K562 (cell line): ENCODE measurements at regions not wholly inside any gene's neighbourhood (a gene's known extent, or its start where the extent isn't known, plus 50 kb on each side); places are given as distances from the start of the nearest gene placed in this dataset.

Experiments used
- ATAC-seq: fragments of 200-7000 bp; cut with Tn5 transposase; 3 replicates; pipeline ENCODE4 v1.9.1; 2020; ENCODE audit warnings: moderate library complexity
- BruUV-seq: library from RNA; stranded (reverse); fragments of 400-500 nt; replicated peaks from 2 replicates; lab custom pipeline; 2021; lab: Mats Ljungman, UMichigan
- CTCF ChIA-PET: fragments of 300-600 bp; formaldehyde crosslinking; extraction: SDS; loops from one replicate; lab custom pipeline; 2021; ENCODE audit warnings: low intra/inter-chr PET ratio; lab: Yijun Ruan, JAX
- POLR2A ChIA-PET: fragments of 300-600, 350-650 bp; sonication (Branson Sonifier 250); formaldehyde crosslinking; extraction: SDS; loops from one replicate; lab custom pipeline; 2021; ENCODE audit warnings: antibody characterized with exemption, inconsistent platforms; lab: Yijun Ruan, JAX
- DNase-seq, 4 experiments: peaks; one replicate each; pipeline versions ENCODE4 v3.0.0 to v3.0.0-alpha.2; 2011 to 2018; ENCODE audit warnings: low spot score in 3 of 4, mixed read lengths in 3 of 4; ENCODE audit errors: extremely low read depth in 1 of 4
- FAIRE-seq: peaks from 2 replicates; lab custom pipeline; 2011; peaks lifted over from hg19 to GRCh38; lab: Jason Lieb, UNC
- H2AFZ ChIP-seq: 2 replicates; pipeline ENCODE4 v1.6.0; 2011; ENCODE audit warnings: low read depth, low read length, control low read depth, inconsistent platforms
- H3K27ac ChIP-seq: fragments of 200-600 bp; 3 replicates; pipeline ENCODE4 v1.8.0; 2011; ENCODE audit warnings: low read depth, mild to moderate bottlenecking, control low read depth, inconsistent platforms, low read length, moderate library complexity, mixed read lengths; ENCODE audit errors: extremely low read depth
- H3K27me3 ChIP-seq, 2 experiments: fragments of 300-600 bp in 1 of 2; 2 replicates in 1 of 2; 3 replicates in 1 of 2; pipeline versions ENCODE4 v1.6.0 to v1.8.0; 2011; ENCODE audit warnings: inconsistent platforms in 2 of 2, low read length in 2 of 2, mild to moderate bottlenecking in 1 of 2, mixed read lengths in 1 of 2, moderate library complexity in 1 of 2; ENCODE audit not compliant: control insufficient read depth in 2 of 2, insufficient read depth in 2 of 2
- H3K36me3 ChIP-seq: fragments of 300-600 bp; 3 replicates; pipeline ENCODE4 v1.8.0; 2011; ENCODE audit warnings: mild to moderate bottlenecking, low read length, inconsistent platforms; ENCODE audit not compliant: control insufficient read depth, insufficient read depth
- H3K4me1 ChIP-seq, 2 experiments: fragments of 200-600 bp in 1 of 2; replicated peaks in 1 of 2; 2 replicates in 1 of 2; 3 replicates in 1 of 2; pipeline versions ENCODE4 v1.5.1 to v1.8.0; 2011; ENCODE audit warnings: inconsistent platforms in 2 of 2, low read length in 2 of 2, mild to moderate bottlenecking in 1 of 2, mixed read lengths in 1 of 2, moderate library complexity in 1 of 2; ENCODE audit not compliant: control insufficient read depth in 2 of 2, insufficient read depth in 2 of 2
- H3K4me2 ChIP-seq: 2 replicates; pipeline ENCODE4 v1.6.1; 2011; ENCODE audit warnings: low read length, control low read depth, inconsistent platforms, mixed read lengths; ENCODE audit not compliant: insufficient read depth
- H3K4me3 ChIP-seq: fragments of 200-600 bp; sonication (generic), shearing (Covaris generic); 2 replicates; pipeline ENCODE4 v1.5.1; 2016; ENCODE audit warnings: control low read depth, inconsistent platforms
- H3K79me2 ChIP-seq: fragments of 200-600 bp; 3 replicates; pipeline ENCODE4 v1.8.0; 2011; ENCODE audit warnings: low read length, inconsistent platforms; ENCODE audit not compliant: control insufficient read depth, insufficient read depth
- H3K9ac ChIP-seq, 2 experiments: 2 replicates each; pipeline versions ENCODE4 v1.6.0 to v1.6.1; 2011; ENCODE audit warnings: low read depth in 2 of 2, low read length in 2 of 2, control low read depth in 1 of 2, inconsistent platforms in 1 of 2, mild to moderate bottlenecking in 1 of 2, mixed read lengths in 1 of 2; ENCODE audit not compliant: insufficient read depth in 1 of 2
- H3K9me1 ChIP-seq: one replicate; pipeline ENCODE4 v1.6.0; 2011; ENCODE audit warnings: inconsistent platforms, mild to moderate bottlenecking, low read length, moderate library complexity; ENCODE audit not compliant: control insufficient read depth, insufficient read depth
- H3K9me3 ChIP-seq: replicated peaks from 2 replicates; pipeline ENCODE4 v1.5.1; 2011; ENCODE audit warnings: low read depth, low read length, inconsistent platforms; ENCODE audit not compliant: control insufficient read depth, insufficient read depth
- H4K20me1 ChIP-seq: replicated peaks from 2 replicates; pipeline ENCODE4 v1.6.1; 2011; ENCODE audit warnings: low read length, inconsistent platforms, mixed read lengths; ENCODE audit not compliant: control insufficient read depth, insufficient read depth
- BCOR ChIP-seq: fragments of 450-650 bp; IDR thresholded peaks from 2 replicates; pipeline ENCODE4 v1.6.1; 2016
- CC2D1A ChIP-seq: fragments of 450-650 bp; IDR thresholded peaks from 2 replicates; pipeline ENCODE4 v1.6.1; 2017; ENCODE audit warnings: mild to moderate bottlenecking
- CREBBP ChIP-seq: IDR thresholded peaks from one replicate; pipeline ENCODE4 v1.6.1; 2012; ENCODE audit warnings: low read depth, mild to moderate bottlenecking, control low read depth, inconsistent platforms, low read length
- DMBX1 ChIP-seq: fragments of 250-450 bp; sonication (Bioruptor Pico); IDR thresholded peaks from 2 replicates; pipeline ENCODE4 v1.8.0; 2022; ENCODE audit warnings: inconsistent platforms, mild to moderate bottlenecking, moderate library complexity, borderline replicate concordance
- ERF ChIP-seq: fragments of 450-650 bp; formaldehyde crosslinking; IDR thresholded peaks from 2 replicates; pipeline ENCODE4 v1.4.0; 2020; ENCODE audit warnings: mild to moderate bottlenecking, mixed read lengths
- GATA2 ChIP-seq: sonication (generic); formaldehyde crosslinking; IDR thresholded peaks from 2 replicates; pipeline ENCODE4 v1.4.0; 2020; ENCODE audit warnings: mild to moderate bottlenecking, missing genetic modification reagents
- HDAC6 ChIP-seq: IDR thresholded peaks from 2 replicates; pipeline ENCODE4 v1.6.1; 2012; ENCODE audit warnings: low read depth, mild to moderate bottlenecking, control low read depth, inconsistent platforms, low read length, moderate library complexity
- HNRNPL ChIP-seq: fragments of 200-400 bp; formaldehyde crosslinking; IDR thresholded peaks from 2 replicates; pipeline ENCODE4 v1.6.1; 2017; ENCODE audit warnings: low read depth, mild to moderate bottlenecking, low read length
- NR1H2 ChIP-seq: sonication (generic); formaldehyde crosslinking; IDR thresholded peaks from 2 replicates; pipeline ENCODE4 v1.4.0; 2020; ENCODE audit warnings: mild to moderate bottlenecking, missing genetic modification reagents
- OTX1 ChIP-seq: fragments of 450-650 bp; formaldehyde crosslinking; IDR thresholded peaks from 2 replicates; pipeline ENCODE4 v1.4.0; 2022; ENCODE audit warnings: mild to moderate bottlenecking
- SAFB ChIP-seq: fragments of 200-400 bp; formaldehyde crosslinking; IDR thresholded peaks from 2 replicates; pipeline ENCODE4 v1.6.1; 2017; ENCODE audit warnings: low read depth, low read length, borderline replicate concordance
- U2AF2 ChIP-seq: fragments of 200-400 bp; formaldehyde crosslinking; optimal IDR thresholded peaks from 2 replicates; pipeline ENCODE3; 2017; ENCODE audit warnings: low read depth, mild to moderate bottlenecking, low read length
- YY1 ChIP-seq, 3 experiments: IDR thresholded peaks; 2 replicates each; pipeline ENCODE4 v1.6.1; 2011; ENCODE audit warnings: low read length in 2 of 3, mild to moderate bottlenecking in 2 of 3, moderate library complexity in 2 of 3, borderline replicate concordance in 1 of 3, control low read depth in 1 of 3, low read depth in 1 of 3; ENCODE audit not compliant: insufficient read depth in 3 of 3, insufficient replicate concordance in 2 of 3, control insufficient read depth in 1 of 3, insufficient read length in 1 of 3; ENCODE audit errors: extremely low read depth in 1 of 3
- ZBED1 ChIP-seq: IDR thresholded peaks from 2 replicates; pipeline ENCODE4 v1.6.1; 2014
- ZKSCAN8 ChIP-seq: fragments of 200-800 bp; sonication (Bioruptor generic); IDR thresholded peaks from 2 replicates; pipeline ENCODE4 v1.6.1; 2016; ENCODE audit warnings: missing genetic modification characterization, missing compliant biosample characterization
- in situ Hi-C: fragments of 300-500 bp; cut with MboI; formaldehyde crosslinking; loops from 4 replicates; pipeline ENCODE4 v1.15.0; 2018; ENCODE audit warnings: inconsistent platforms, mixed read lengths
- intact Hi-C: fragments of 100-400 bp; cut with micrococcal nuclease; formaldehyde crosslinking; loops from 2 replicates; pipeline ENCODE4 v1.14.2; 2022
- TF ChIP-seq, protein P1 (sequence below): fragments of 250-450 bp; sonication (Bioruptor Pico); IDR thresholded peaks from 2 replicates; pipeline ENCODE4 v1.4.0; 2020; ENCODE audit warnings: mild to moderate bottlenecking, moderate library complexity
- TF ChIP-seq, protein P2 (sequence below): fragments of 450-650 bp; IDR thresholded peaks from 2 replicates; pipeline ENCODE4 v1.6.1; 2016
- TF ChIP-seq, protein P3 (sequence below): fragments of 250-450 bp; sonication (Bioruptor Pico); IDR thresholded peaks from 2 replicates; pipeline ENCODE4 v1.4.0; 2020; ENCODE audit warnings: borderline replicate concordance
- TF ChIP-seq, protein P4 (sequence below): IDR thresholded peaks from 2 replicates; pipeline ENCODE4 v1.6.1; 2011; ENCODE audit warnings: borderline replicate concordance, low read depth, mild to moderate bottlenecking, moderate library complexity, low read length; ENCODE audit not compliant: insufficient read depth, poor library complexity, severe bottlenecking

DNA sequence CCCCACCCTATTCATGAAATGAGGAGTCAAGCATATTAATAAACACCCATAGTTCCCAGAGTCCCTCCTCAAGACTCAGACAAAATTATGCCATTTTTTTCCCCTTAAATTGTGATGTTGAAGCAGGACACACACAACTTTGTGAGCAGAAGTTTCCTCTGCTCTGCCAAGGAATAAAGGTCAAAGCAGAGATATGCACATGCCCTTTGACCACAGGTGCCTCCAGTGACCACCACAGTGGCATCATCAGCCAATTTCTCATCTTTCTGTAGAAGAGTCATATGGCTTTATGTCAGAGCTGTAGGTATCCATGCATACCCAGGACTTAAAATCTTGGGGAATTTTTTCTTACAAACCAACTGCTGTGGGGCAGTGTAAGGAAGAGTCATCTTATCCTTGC lies 304.4 kb upstream of the GADL1 start:
- Histone ChIP-seq H3K27me3 (0 out of 5 replicates have a peak, but pooled peaks cover 0 to 3% of the 10 kb centered on the region in 2 experiments), H2AFZ (no peak overlapping the region), H3K9ac (no peak overlapping the region), H3K4me3 (no peak overlapping the region), H3K27ac (no peak overlapping the region), H3K9me1 (no peaks in the 10 kb centered on the region), H4K20me1 (no peaks in the 10 kb centered on the region), H3K79me2 (no peaks in the 10 kb centered on the region), H3K9me3 (no peaks in the 10 kb centered on the region), H3K4me1 (no peaks in the 10 kb centered on the region), H3K4me2 (no peak overlapping the region), H3K36me3 (no peaks in the 10 kb centered on the region)
- intact Hi-C loops (no loop called here), in situ Hi-C loops (no loop called here)
- DNase-seq (no peak), FAIRE-seq (no peak), ATAC-seq (no peak)
- ChIA-PET POLR2A (no interaction called here), CTCF (no interaction called here)
- BruUV-seq, result no TSS peak
- TF ChIP-seq HDAC6, result no peak
- TF ChIP-seq U2AF2, result no peak
- no peak for TF ChIP-seq ERF (CRISPR knock-in tag)
- no peak for TF ChIP-seq DMBX1 (CRISPR knock-in tag)
- TF ChIP-seq SAFB, result no peak
- no peak for TF ChIP-seq OTX1 (CRISPR knock-in tag)
- no peak for TF ChIP-seq YY1 (IDR thresholded peaks at IDR 0.05; ENCODE audit: borderline replicate concordance in 1 of 3, control insufficient read depth in 1 of 3, extremely low read depth in 1 of 3, insufficient read depth in 3 of 3, insufficient read length in 1 of 3, insufficient replicate concordance in 2 of 3, low read depth in 1 of 3, low read length in 2 of 3)
- TF ChIP-seq CC2D1A, result no peak
- TF ChIP-seq ZKSCAN8, result no peak
- TF ChIP-seq, protein P1, sequence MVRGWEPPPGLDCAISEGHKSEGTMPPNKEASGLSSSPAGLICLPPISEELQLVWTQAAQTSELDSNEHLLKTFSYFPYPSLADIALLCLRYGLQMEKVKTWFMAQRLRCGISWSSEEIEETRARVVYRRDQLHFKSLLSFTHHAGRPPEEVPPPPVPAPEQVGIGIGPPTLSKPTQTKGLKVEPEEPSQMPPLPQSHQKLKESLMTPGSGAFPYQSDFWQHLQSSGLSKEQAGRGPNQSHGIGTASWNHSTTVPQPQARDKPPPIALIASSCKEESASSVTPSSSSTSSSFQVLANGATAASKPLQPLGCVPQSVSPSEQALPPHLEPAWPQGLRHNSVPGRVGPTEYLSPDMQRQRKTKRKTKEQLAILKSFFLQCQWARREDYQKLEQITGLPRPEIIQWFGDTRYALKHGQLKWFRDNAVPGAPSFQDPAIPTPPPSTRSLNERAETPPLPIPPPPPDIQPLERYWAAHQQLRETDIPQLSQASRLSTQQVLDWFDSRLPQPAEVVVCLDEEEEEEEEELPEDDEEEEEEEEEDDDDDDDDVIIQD (CRISPR knock-in tag), result no peak
- TF ChIP-seq, protein P2, sequence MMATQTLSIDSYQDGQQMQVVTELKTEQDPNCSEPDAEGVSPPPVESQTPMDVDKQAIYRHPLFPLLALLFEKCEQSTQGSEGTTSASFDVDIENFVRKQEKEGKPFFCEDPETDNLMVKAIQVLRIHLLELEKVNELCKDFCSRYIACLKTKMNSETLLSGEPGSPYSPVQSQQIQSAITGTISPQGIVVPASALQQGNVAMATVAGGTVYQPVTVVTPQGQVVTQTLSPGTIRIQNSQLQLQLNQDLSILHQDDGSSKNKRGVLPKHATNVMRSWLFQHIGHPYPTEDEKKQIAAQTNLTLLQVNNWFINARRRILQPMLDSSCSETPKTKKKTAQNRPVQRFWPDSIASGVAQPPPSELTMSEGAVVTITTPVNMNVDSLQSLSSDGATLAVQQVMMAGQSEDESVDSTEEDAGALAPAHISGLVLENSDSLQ, result no peak
- TF ChIP-seq CREBBP, result no peak
- TF ChIP-seq NR1H2 (CRISPR knock-in tag), result no peak
- TF ChIP-seq GATA2 (CRISPR knock-in tag), result no peak
- TF ChIP-seq, protein P3, sequence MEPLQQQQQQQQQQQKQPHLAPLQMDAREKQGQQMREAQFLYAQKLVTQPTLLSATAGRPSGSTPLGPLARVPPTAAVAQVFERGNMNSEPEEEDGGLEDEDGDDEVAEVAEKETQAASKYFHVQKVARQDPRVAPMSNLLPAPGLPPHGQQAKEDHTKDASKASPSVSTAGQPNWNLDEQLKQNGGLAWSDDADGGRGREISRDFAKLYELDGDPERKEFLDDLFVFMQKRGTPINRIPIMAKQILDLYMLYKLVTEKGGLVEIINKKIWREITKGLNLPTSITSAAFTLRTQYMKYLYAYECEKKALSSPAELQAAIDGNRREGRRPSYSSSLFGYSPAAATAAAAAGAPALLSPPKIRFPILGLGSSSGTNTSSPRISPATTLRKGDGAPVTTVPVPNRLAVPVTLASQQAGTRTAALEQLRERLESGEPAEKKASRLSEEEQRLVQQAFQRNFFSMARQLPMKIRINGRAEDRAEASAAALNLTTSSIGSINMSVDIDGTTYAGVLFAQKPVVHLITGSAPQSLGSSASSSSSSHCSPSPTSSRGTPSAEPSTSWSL (CRISPR knock-in tag), result no peak
- TF ChIP-seq, protein P4, sequence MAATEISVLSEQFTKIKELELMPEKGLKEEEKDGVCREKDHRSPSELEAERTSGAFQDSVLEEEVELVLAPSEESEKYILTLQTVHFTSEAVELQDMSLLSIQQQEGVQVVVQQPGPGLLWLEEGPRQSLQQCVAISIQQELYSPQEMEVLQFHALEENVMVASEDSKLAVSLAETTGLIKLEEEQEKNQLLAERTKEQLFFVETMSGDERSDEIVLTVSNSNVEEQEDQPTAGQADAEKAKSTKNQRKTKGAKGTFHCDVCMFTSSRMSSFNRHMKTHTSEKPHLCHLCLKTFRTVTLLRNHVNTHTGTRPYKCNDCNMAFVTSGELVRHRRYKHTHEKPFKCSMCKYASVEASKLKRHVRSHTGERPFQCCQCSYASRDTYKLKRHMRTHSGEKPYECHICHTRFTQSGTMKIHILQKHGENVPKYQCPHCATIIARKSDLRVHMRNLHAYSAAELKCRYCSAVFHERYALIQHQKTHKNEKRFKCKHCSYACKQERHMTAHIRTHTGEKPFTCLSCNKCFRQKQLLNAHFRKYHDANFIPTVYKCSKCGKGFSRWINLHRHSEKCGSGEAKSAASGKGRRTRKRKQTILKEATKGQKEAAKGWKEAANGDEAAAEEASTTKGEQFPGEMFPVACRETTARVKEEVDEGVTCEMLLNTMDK, result no peak
- no peak for TF ChIP-seq HNRNPL
- TF ChIP-seq BCOR, result no peak
- TF ChIP-seq ZBED1, result no peak
